Kidney (tissue), 13 donors: ENCODE measurements at regions not wholly inside any gene's neighbourhood (a gene's known extent, or its start where the extent isn't known, plus 50 kb on each side); places are given as distances from the start of the nearest gene placed in this dataset.

Source experiments
- DNase-seq, 5 donors: peaks; one replicate each; pipeline ENCODE4 v3.0.0-alpha.2; 2013 to 2020
- FAIRE-seq: peaks from 2 replicates; lab custom pipeline; 2012; peaks lifted over from hg19 to GRCh38; lab: Jason Lieb, UNC
- H3K27ac ChIP-seq, 2 donors: one replicate each; pipeline ENCODE4 v1.7.0; 2013; ENCODE audit warnings: low read depth in 2 of 2, low read length in 2 of 2, inconsistent platforms in 1 of 2
- H3K27me3 ChIP-seq: one replicate; pipeline ENCODE4 v1.7.1; 2013; ENCODE audit warnings: low read length, inconsistent platforms; ENCODE audit not compliant: control insufficient read depth, insufficient read depth
- H3K36me3 ChIP-seq, 3 donors: one replicate each; pipeline versions ENCODE4 v1.7.0 to v1.7.1; 2013; ENCODE audit warnings: low read length in 3 of 3, control low read depth in 1 of 3, inconsistent platforms in 1 of 3; ENCODE audit not compliant: insufficient read depth in 3 of 3, control insufficient read depth in 2 of 3
- H3K4me1 ChIP-seq, 3 donors: one replicate each; pipeline versions ENCODE4 v1.7.0 to v1.7.1; 2013; ENCODE audit warnings: low read length in 3 of 3, inconsistent platforms in 1 of 3, low read depth in 1 of 3; ENCODE audit not compliant: control insufficient read depth in 2 of 3, insufficient read depth in 2 of 3
- H3K4me3 ChIP-seq, 3 donors: one replicate each; pipeline versions ENCODE4 v1.7.0 to v1.8.1; 2013; ENCODE audit warnings: low read length in 3 of 3, control low read depth in 1 of 3, inconsistent platforms in 1 of 3
- H3K9ac ChIP-seq, 3 donors: one replicate each; pipeline versions ENCODE4 v1.7.0 to v1.7.1; 2013; ENCODE audit warnings: low read length in 3 of 3, control low read depth in 1 of 3, inconsistent platforms in 1 of 3
- H3K9me3 ChIP-seq, 3 donors: one replicate each; pipeline versions ENCODE4 v1.7.0 to v1.7.1; 2013; ENCODE audit warnings: low read length in 3 of 3, control low read depth in 1 of 3, inconsistent platforms in 1 of 3; ENCODE audit not compliant: control insufficient read depth in 2 of 3, insufficient read depth in 1 of 3
- intact Hi-C: fragments of 100-400 bp; cut with DNase I; formaldehyde crosslinking; loops from one replicate; pipeline ENCODE4 v1.11.1; 2022
- TF ChIP-seq, protein P1 (sequence below): IDR thresholded peaks from 3 replicates; pipeline ENCODE4 v1.5.1; 2012; ENCODE audit warnings: mild to moderate bottlenecking, moderate library complexity, borderline replicate concordance; ENCODE audit not compliant: insufficient read depth; ENCODE audit errors: extremely low read depth
- donor health status: control.
- donor health status: control.
- donor health status: control.
- donor health status: control.
- donor health status: control.
- donor health status: DM: yes; HTN: yes; CAD: no.
- donor health status: Normal renal cell carcinoma (clear cell type).

DNA sequence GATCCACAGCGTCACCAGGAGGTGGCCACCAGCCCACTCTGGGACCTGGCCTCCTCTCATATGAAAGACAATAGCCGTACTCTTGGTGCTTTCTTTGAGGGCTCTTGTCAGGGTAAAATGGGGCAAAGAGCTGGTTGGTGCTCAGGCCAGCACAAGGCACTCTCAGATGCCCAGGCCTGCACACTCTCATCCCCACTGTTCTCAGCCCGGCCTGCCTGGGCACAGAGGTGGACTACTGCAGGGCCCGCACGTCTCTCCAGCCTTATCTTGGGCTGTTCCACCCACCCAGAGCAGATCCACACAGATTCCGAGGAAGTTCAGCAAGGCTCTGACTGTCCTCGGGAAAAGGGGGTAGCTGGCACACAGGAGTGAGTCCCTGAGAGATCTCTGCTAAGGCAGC lies 122.8 kb upstream of the PRR20G start:
- TF ChIP-seq, protein P1, sequence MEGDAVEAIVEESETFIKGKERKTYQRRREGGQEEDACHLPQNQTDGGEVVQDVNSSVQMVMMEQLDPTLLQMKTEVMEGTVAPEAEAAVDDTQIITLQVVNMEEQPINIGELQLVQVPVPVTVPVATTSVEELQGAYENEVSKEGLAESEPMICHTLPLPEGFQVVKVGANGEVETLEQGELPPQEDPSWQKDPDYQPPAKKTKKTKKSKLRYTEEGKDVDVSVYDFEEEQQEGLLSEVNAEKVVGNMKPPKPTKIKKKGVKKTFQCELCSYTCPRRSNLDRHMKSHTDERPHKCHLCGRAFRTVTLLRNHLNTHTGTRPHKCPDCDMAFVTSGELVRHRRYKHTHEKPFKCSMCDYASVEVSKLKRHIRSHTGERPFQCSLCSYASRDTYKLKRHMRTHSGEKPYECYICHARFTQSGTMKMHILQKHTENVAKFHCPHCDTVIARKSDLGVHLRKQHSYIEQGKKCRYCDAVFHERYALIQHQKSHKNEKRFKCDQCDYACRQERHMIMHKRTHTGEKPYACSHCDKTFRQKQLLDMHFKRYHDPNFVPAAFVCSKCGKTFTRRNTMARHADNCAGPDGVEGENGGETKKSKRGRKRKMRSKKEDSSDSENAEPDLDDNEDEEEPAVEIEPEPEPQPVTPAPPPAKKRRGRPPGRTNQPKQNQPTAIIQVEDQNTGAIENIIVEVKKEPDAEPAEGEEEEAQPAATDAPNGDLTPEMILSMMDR, result no peak
- H3K4me3 ChIP-seq, result no peak overlapping the region
- FAIRE-seq, result no peak
- H3K27me3 ChIP-seq, result no peaks in the 10 kb centered on the region
- no peaks in the 10 kb centered on the region for H3K36me3 ChIP-seq
- no peak overlapping the region for H3K9ac ChIP-seq
- intact Hi-C loops, result no loop called here
- DNase-seq, result no peak
- H3K4me1 ChIP-seq, result no peaks in the 10 kb centered on the region
- no peaks in the 10 kb centered on the region for H3K9me3 ChIP-seq
- H3K27ac ChIP-seq, result no peak overlapping the region

DNA sequence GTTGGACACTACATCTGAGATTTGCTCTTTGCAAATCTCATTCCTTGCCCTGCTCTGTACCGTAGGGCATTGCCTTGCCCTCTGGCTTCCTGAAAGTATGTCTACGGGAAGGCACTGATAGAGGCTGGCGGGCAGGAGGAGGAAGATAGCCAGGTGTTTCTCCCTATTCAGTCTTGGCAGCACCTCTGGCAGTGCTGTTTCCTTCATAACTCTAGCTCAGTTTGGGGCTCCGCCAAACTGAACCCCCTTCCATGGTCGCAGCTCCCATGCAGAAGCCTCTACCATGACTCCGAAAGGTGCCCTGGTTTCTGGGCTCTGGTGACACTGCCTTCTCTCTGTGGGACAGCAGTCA lies 122.3 kb upstream of the PRR20G start:
- Histone ChIP-seq H3K27ac (no peak overlapping the region), H3K9ac (no peak overlapping the region), H3K36me3 (no peaks in the 10 kb centered on the region), H3K4me1 (no peaks in the 10 kb centered on the region), H3K27me3 (no peaks in the 10 kb centered on the region), H3K4me3 (no peak overlapping the region), H3K9me3 (no peaks in the 10 kb centered on the region)
- intact Hi-C loops, result no loop called here
- FAIRE-seq (no peak), DNase-seq (no peak)
- TF ChIP-seq, protein P1, result no peak

DNA sequence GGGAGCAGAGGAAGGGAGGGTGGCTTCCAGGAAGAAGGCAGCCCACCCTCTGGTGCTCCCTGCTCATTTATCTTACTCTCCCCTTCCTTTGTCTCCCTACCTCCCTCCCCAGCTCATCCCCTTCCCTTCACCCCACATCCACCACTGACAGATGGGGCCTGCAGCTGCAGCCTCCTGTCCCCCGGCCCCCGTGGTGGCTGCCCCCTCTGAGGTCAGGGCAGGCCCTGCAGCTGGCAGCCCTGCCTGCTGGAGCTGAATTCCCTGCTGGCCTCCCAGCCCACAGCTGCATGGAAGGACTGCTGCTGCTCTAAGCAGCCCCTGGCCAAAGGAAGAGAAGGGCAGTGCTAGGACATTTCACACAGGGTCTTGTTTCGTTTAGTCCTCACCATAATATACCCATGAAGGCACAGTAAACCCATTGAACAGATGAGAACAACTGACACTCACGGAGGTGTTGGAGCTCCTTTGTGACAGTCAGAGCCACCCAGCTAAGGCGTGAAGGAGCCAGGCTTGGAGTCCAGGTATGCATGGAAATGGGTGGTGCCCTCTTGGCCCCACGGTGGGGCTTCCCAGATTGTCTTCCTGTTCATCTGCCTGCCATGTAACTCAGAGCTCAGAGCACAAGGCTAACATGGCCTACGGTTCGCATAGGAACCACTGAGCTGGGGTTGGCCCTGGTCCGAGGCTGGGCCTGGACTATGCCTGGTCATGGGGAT lies 121.7 kb upstream of the PRR20G start:
- DNase-seq (no peak), FAIRE-seq (no peak)
- Histone ChIP-seq H3K36me3 (no peaks in the 10 kb centered on the region), H3K9ac (no peak overlapping the region), H3K27ac (no peak overlapping the region), H3K4me1 (no peaks in the 10 kb centered on the region), H3K4me3 (no peak overlapping the region), H3K9me3 (no peaks in the 10 kb centered on the region), H3K27me3 (no peaks in the 10 kb centered on the region)
- TF ChIP-seq, protein P1, result no peak
- intact Hi-C loops, result no loop called here
